Smooth muscle cell (in vitro differentiated cells): ENCODE measurements at regions not wholly inside any gene's neighbourhood (a gene's known extent, or its start where the extent isn't known, plus 50 kb on each side); places are given as distances from the start of the nearest gene placed in this dataset.

ENCODE experiments used
- DNase-seq: peaks from one replicate; lab custom pipeline; 2025; ENCODE audit not compliant: unreplicated experiment; lab: John Stamatoyannopoulos, UW
- H2AFZ ChIP-seq: fragments of 200-600 bp; sonication (generic); 2 replicates; pipeline ENCODE4 v1.6.0; 2016; ENCODE audit warnings: antibody characterized with exemption, low read depth, mild to moderate bottlenecking
- H3F3A ChIP-seq: fragments of 200-600 bp; sonication (generic); 2 replicates; pipeline ENCODE4 v1.6.0; 2017; ENCODE audit warnings: antibody characterized with exemption, low read depth
- H3K27ac ChIP-seq: fragments of 200-600 bp; sonication (generic); 2 replicates; pipeline ENCODE4 v1.5.1; 2016; ENCODE audit warnings: low read depth, mild to moderate bottlenecking
- H3K27me3 ChIP-seq: fragments of 200-600 bp; sonication (generic); 2 replicates; pipeline ENCODE4 v1.6.1; 2016; ENCODE audit warnings: low read depth, mild to moderate bottlenecking
- H3K36me3 ChIP-seq: fragments of 200-600 bp; sonication (generic); 2 replicates; pipeline ENCODE4 v1.5.1; 2016; ENCODE audit warnings: low read depth
- H3K4me1 ChIP-seq: fragments of 200-600 bp; sonication (generic); 2 replicates; pipeline ENCODE4 v1.5.1; 2016; ENCODE audit warnings: low read depth
- H3K4me2 ChIP-seq: fragments of 200-600 bp; sonication (generic); 2 replicates; pipeline ENCODE4 v1.6.0; 2016; ENCODE audit warnings: mild to moderate bottlenecking
- H3K4me3 ChIP-seq: fragments of 200-600 bp; sonication (generic); 2 replicates; pipeline ENCODE4 v1.5.1; 2016; ENCODE audit warnings: mild to moderate bottlenecking
- H3K79me2 ChIP-seq: fragments of 200-600 bp; sonication (generic); 2 replicates; pipeline ENCODE4 v1.6.0; 2016; ENCODE audit warnings: low read depth, mild to moderate bottlenecking
- H3K9ac ChIP-seq: fragments of 200-600 bp; sonication (generic); 2 replicates; pipeline ENCODE4 v1.6.0; 2016; ENCODE audit warnings: low read depth
- H3K9me3 ChIP-seq: fragments of 200-600 bp; sonication (generic); replicated peaks from 2 replicates; pipeline ENCODE4 v1.5.1; 2016; ENCODE audit warnings: low read depth
- H4K20me1 ChIP-seq: fragments of 200-600 bp; sonication (generic); 2 replicates; pipeline ENCODE4 v1.6.0; 2016; ENCODE audit warnings: low read depth
- CTCF ChIP-seq: fragments of 200-600 bp; sonication (generic); IDR thresholded peaks from 2 replicates; pipeline ENCODE4 v1.5.1; 2017; ENCODE audit warnings: borderline replicate concordance, mild to moderate bottlenecking, antibody characterized with exemption; ENCODE audit not compliant: insufficient read depth, poor library complexity, severe bottlenecking
- WGBS: methylation state at CpG from one replicate; pipeline ENCODE4 v1.1.7; 2016; ENCODE audit warnings: low lambda C conversion rate; 5-methylcytosine and 5-hydroxymethylcytosine counted together

- no peaks in the 10 kb centered on the region for H4K20me1 ChIP-seq
- H3K4me2 ChIP-seq, result no peak overlapping the region
- no peak for TF ChIP-seq CTCF
- H3F3A ChIP-seq, result peaks cover 40% of the 10 kb centered on the region
- H3K9ac ChIP-seq, result no peak overlapping the region
- H3K9me3 ChIP-seq, result no peaks in the 10 kb centered on the region
- H3K4me1 ChIP-seq, result peaks cover 10% of the 10 kb centered on the region
- no peaks in the 10 kb centered on the region for H3K27me3 ChIP-seq
- no peaks in the 10 kb centered on the region for H3K79me2 ChIP-seq
- no peak overlapping the region for H3K4me3 ChIP-seq
- no peak for DNase-seq
- no peak overlapping the region for H2AFZ ChIP-seq
- no peaks in the 10 kb centered on the region for H3K36me3 ChIP-seq
- WGBS, result 80% methylated on average over 4 of the region's 4 CpGs
- peak overlapping the region; percentile 64 for H3K27ac ChIP-seq
These were observed 366.0 kb downstream of the BCOR start for GRCh38 chrX:39731735-39732134.

- no peaks in the 10 kb centered on the region for H3K27me3 ChIP-seq
- H3K79me2 ChIP-seq, result no peaks in the 10 kb centered on the region
- peaks cover 26% of the 10 kb centered on the region for H3F3A ChIP-seq
- no peaks in the 10 kb centered on the region for H3K9me3 ChIP-seq
- no peak for DNase-seq
- 84% methylated on average over 1 of the region's 1 CpG for WGBS
- no peak overlapping the region for H3K4me3 ChIP-seq
- no peak overlapping the region for H3K9ac ChIP-seq
- no peak for TF ChIP-seq CTCF
- no peaks in the 10 kb centered on the region for H4K20me1 ChIP-seq
- H3K36me3 ChIP-seq, result no peaks in the 10 kb centered on the region
- no peak overlapping the region for H3K27ac ChIP-seq
- H3K4me1 ChIP-seq, result peaks cover 10% of the 10 kb centered on the region
- H3K4me2 ChIP-seq, result no peak overlapping the region
- H2AFZ ChIP-seq, result no peak overlapping the region
These were observed 364.0 kb downstream of the BCOR start for GRCh38 chrX:39733745-39734144.

GRCh38 chrX:39734174-39734776, 363.5 kb downstream of the BCOR start:
- Histone ChIP-seq H3K9me3 (no peaks in the 10 kb centered on the region), H3F3A (peaks cover 23% of the 10 kb centered on the region), H4K20me1 (no peaks in the 10 kb centered on the region), H3K4me3 (no peak overlapping the region), H3K79me2 (no peaks in the 10 kb centered on the region), H3K36me3 (no peaks in the 10 kb centered on the region), H3K4me1 (peaks cover 10% of the 10 kb centered on the region), H3K27ac (no peak overlapping the region), H3K4me2 (no peak overlapping the region), H2AFZ (no peak overlapping the region), H3K27me3 (no peaks in the 10 kb centered on the region), H3K9ac (no peak overlapping the region)
- no peak for TF ChIP-seq CTCF
- DNase-seq, result no peak
- 85% methylated on average over 2 of the region's 2 CpGs for WGBS
